Colonic mucosa (tissue), 4 donors: ENCODE measurements at regions not wholly inside any gene's neighbourhood (a gene's known extent, or its start where the extent isn't known, plus 50 kb on each side); places are given as distances from the start of the nearest gene placed in this dataset.
A peak's percentile ranks its signal among the peaks of the same experiment; 100 is the strongest.

Experiments used
- DNase-seq: peaks from one replicate; pipeline ENCODE4 v3.0.0-alpha.2; 2020
- H3K27ac ChIP-seq: fragments of 200-600 bp; one replicate; pipeline ENCODE4 v1.8.0; 2021
- H3K27me3 ChIP-seq: fragments of 200-600 bp; one replicate; pipeline ENCODE4 v1.8.0; 2021
- H3K36me3 ChIP-seq: fragments of 200-600 bp; one replicate; pipeline ENCODE4 v1.8.0; 2021
- H3K4me1 ChIP-seq: fragments of 200-600 bp; one replicate; pipeline ENCODE4 v1.8.0; 2021; ENCODE audit warnings: mild to moderate bottlenecking
- H3K4me3 ChIP-seq: fragments of 200-600 bp; one replicate; pipeline ENCODE4 v1.8.0; 2021
- H3K9ac ChIP-seq, 2 donors: one replicate each; pipeline ENCODE4 v1.7.0; 2013; ENCODE audit warnings: control low read depth in 2 of 2, low read depth in 2 of 2, low read length in 2 of 2
- H3K9me3 ChIP-seq: fragments of 200-600 bp; one replicate; pipeline ENCODE4 v1.8.0; 2021
- intact Hi-C: fragments of 100-400 bp; cut with DNase I; formaldehyde crosslinking; loops from one replicate; pipeline ENCODE4 v1.14.1; 2022
- TF ChIP-seq, protein P1 (sequence below): fragments of 200-600 bp; IDR thresholded peaks from one replicate; pipeline ENCODE4 v1.8.0; 2022; ENCODE audit warnings: antibody characterized with exemption, mild to moderate bottlenecking
- donor health status: healthy.
- donor health status: DM: no; HTN: no; CAD: no.
- donor health status: DM: no; HTN: no; CAD: no.

DNA sequence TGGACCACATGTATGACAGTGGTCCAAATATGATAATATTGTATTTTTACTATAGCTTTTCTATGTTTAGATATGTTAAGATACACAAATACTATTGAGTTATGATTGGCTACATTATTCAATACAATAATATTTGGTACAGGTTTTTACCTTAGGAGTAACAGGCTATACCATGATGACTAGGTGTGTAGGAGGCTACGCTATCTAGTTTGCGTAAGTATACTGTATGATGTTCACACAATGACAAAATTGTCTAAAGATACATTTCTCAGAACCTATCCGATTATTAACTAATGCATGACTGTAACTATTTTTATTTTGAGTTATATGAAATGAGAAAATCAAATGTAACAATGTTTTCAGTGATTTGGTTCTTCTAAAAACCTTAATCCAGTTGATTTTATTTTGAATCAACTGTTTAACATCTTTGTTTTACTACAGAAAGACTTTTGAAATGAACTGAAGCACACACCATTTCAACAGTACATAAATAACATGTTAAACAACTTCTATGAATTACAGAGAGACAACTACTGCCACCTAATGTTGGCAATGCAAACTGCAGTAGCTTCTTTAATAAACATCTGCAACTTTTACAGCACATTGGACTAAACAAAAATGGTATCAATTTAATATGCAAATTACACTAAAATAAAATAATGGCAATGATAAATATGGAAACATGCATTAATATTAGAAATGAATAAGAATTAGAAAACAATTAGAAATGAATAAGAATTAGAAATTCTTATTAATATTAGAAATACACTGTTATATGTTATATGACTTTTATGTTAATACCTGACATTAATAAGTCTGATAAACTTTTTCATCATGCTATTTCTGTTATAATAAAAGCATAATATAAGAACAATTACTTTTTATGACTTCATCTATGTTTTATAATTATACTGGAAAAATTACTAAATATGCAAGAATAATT is 255.7 kb downstream of the MBNL1 start:
- Histone ChIP-seq H3K27me3 (no peaks in the 10 kb centered on the region), H3K9me3 (no peaks in the 10 kb centered on the region), H3K4me3 (no peak overlapping the region), H3K4me1 (no peaks in the 10 kb centered on the region), H3K36me3 (no peaks in the 10 kb centered on the region), H3K27ac (no peak overlapping the region), H3K9ac (no peak overlapping the region)
- DNase-seq = peak; percentile 42
- TF ChIP-seq, protein P1, sequence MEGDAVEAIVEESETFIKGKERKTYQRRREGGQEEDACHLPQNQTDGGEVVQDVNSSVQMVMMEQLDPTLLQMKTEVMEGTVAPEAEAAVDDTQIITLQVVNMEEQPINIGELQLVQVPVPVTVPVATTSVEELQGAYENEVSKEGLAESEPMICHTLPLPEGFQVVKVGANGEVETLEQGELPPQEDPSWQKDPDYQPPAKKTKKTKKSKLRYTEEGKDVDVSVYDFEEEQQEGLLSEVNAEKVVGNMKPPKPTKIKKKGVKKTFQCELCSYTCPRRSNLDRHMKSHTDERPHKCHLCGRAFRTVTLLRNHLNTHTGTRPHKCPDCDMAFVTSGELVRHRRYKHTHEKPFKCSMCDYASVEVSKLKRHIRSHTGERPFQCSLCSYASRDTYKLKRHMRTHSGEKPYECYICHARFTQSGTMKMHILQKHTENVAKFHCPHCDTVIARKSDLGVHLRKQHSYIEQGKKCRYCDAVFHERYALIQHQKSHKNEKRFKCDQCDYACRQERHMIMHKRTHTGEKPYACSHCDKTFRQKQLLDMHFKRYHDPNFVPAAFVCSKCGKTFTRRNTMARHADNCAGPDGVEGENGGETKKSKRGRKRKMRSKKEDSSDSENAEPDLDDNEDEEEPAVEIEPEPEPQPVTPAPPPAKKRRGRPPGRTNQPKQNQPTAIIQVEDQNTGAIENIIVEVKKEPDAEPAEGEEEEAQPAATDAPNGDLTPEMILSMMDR = peak; percentile 91
- intact Hi-C loops = loop anchor here (5.0 kb wide), 1 partner anchor 52 kb away; no protein-coding TSS in a partner anchor

DNA sequence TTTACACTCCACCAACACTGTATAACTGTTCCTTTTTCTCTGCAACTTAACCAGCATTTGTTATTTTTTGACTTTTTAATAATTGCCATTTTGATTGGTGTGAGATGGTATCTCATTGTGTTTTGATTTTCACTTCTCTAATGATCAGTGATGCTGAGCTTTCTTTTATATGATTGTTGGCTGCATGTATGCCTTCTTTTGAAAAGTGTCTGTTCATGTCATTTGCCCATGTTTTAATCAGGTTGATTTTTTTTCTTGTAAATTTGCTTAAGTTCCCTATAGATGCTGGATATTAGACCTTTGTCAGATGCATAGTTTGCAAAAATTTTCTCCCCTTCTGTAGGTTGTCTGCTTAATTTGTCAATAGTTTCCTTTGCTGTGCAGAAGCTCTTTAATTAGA is 263.0 kb downstream of the MBNL1 start:
- Histone ChIP-seq H3K36me3 (no peaks in the 10 kb centered on the region), H3K9me3 (no peaks in the 10 kb centered on the region), H3K4me3 (no peak overlapping the region), H3K27ac (no peak overlapping the region), H3K27me3 (no peaks in the 10 kb centered on the region), H3K9ac (no peak overlapping the region), H3K4me1 (no peaks in the 10 kb centered on the region)
- intact Hi-C loops = no loop called here
- no peak for DNase-seq
- TF ChIP-seq, protein P1 = no peak

DNA sequence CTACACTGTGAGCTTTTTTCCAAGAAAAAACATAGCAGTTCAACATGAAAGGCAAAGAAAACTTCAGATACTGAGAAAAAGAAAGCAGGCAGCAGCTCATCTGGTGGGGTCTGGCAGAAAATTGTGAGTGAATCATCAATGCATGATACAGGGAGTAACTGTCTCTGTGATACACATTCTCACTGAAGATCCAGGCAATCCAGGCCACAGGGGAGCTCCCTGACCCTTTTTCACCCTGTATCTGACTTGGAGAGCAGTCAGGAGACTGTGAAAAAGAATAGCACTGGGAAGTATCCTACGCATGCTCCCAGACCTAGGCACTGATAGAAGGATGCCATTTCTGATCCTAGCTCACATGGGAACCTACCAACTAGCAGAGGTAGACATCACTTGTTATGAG is 269.8 kb downstream of the MBNL1 start:
- H3K27me3 ChIP-seq = no peaks in the 10 kb centered on the region
- no peaks in the 10 kb centered on the region for H3K9me3 ChIP-seq
- no peak overlapping the region for H3K4me3 ChIP-seq
- H3K27ac ChIP-seq = no peak overlapping the region
- no peak overlapping the region for H3K9ac ChIP-seq
- intact Hi-C loops = no loop called here
- DNase-seq = no peak
- TF ChIP-seq, protein P1 = no peak
- H3K36me3 ChIP-seq = no peaks in the 10 kb centered on the region
- no peaks in the 10 kb centered on the region for H3K4me1 ChIP-seq

DNA sequence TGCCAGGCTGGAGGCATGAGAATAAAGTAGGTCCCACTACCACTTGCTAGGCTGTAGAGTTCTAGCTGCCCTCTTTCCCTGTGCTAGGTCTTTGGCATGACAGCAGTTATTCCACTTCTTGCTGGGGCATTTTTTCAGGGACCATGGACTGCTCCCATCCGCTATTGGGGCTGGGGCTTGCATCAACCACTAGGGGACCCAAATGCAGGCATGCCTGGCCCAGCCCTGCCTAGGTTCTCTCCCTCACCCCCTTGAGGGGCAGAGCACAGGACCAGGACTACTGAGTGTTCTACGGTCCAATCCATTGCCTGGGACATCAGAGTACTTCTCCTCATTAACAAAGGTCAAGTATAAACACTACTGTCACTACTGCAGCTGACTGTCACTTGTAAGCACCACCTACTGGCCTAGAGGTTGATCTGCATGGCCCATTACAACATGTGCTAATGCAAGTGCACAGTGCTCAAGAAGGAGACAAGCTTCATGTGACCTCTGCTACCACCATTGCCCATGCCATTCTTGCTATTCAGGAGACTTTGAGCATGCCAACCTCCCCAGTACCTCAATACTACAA is 270.5 kb downstream of the MBNL1 start:
- no peak for DNase-seq
- Histone ChIP-seq H3K27ac (no peak overlapping the region), H3K36me3 (no peaks in the 10 kb centered on the region), H3K27me3 (no peaks in the 10 kb centered on the region), H3K9ac (no peak overlapping the region), H3K4me1 (no peaks in the 10 kb centered on the region), H3K4me3 (no peak overlapping the region), H3K9me3 (no peaks in the 10 kb centered on the region)
- intact Hi-C loops = no loop called here
- TF ChIP-seq, protein P1 = no peak

DNA sequence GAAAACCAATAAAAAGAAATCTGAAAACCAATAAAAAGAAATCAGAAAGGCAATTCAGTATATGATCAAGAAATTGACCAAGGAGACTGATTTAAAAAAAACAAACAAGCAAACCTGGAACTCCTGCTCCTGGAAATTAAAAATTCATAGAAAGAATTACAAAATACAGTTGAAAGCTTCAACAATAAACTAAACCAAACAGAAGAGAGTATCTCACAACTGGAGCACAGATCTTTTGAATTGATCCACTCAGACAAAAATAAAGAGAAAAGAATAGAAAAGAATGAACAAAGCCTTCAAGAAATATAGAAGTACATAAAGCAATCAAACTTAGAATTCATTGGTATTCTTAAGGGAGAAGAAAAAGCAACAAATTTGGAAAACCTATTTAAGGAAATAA is 271.4 kb downstream of the MBNL1 start:
- intact Hi-C loops = no loop called here
- Histone ChIP-seq H3K27ac (no peak overlapping the region), H3K27me3 (no peaks in the 10 kb centered on the region), H3K9me3 (no peaks in the 10 kb centered on the region), H3K4me1 (no peaks in the 10 kb centered on the region), H3K4me3 (no peak overlapping the region), H3K9ac (no peak overlapping the region), H3K36me3 (no peaks in the 10 kb centered on the region)
- DNase-seq = no peak
- TF ChIP-seq, protein P1 = no peak
